Esophagus muscularis mucosa (tissue), 4 donors: ENCODE measurements at regions not wholly inside any gene's neighbourhood (a gene's known extent, or its start where the extent isn't known, plus 50 kb on each side); places are given as distances from the start of the nearest gene placed in this dataset.

Experiments
- DNase-seq: peaks from one replicate; pipeline ENCODE4 v3.0.0-alpha.2; 2017; ENCODE audit errors: extremely low spot score
- H3K27ac ChIP-seq, 4 donors: fragments of 200-600 bp; sonication (generic); replicated peaks in 1 of 4; 1 replicate in 3 of 4; 2 replicates in 1 of 4; pipeline ENCODE4 v1.5.1; 2016 to 2019; ENCODE audit warnings: mild to moderate bottlenecking in 1 of 4
- H3K27me3 ChIP-seq, 4 donors: fragments of 200-600 bp; sonication (generic); one replicate each; pipeline versions ENCODE4 v1.5.1 to v1.6.0; 2016 to 2019
- H3K36me3 ChIP-seq, 4 donors: fragments of 200-600 bp; sonication (generic); one replicate each; pipeline ENCODE4 v1.5.1; 2016 to 2019
- H3K4me1 ChIP-seq, 4 donors: fragments of 200-600 bp; sonication (generic); one replicate each; pipeline ENCODE4 v1.5.1; 2016 to 2019
- H3K4me3 ChIP-seq, 4 donors: fragments of 200-600 bp; sonication (generic); 1 replicate in 2 of 4; 2 replicates in 2 of 4; pipeline ENCODE4 v1.5.1; 2016 to 2019; ENCODE audit warnings: mild to moderate bottlenecking in 4 of 4, moderate library complexity in 1 of 4
- H3K9me3 ChIP-seq, 4 donors: fragments of 200-600 bp; sonication (generic); 1 replicate in 3 of 4; 2 replicates in 1 of 4; pipeline ENCODE4 v1.5.1; 2016 to 2019
- EP300 ChIP-seq: sonication (generic); formaldehyde crosslinking; IDR thresholded peaks from one replicate; pipeline ENCODE4 v1.6.1; 2017; ENCODE audit warnings: antibody characterized with exemption
- POLR2A ChIP-seq: fragments of 450-650 bp; IDR thresholded peaks from one replicate; pipeline ENCODE4 v1.6.1; 2017; ENCODE audit warnings: antibody characterized with exemption, moderate library complexity, mild to moderate bottlenecking, low read depth
- POLR2AphosphoS5 ChIP-seq, 2 donors: sonication (generic); formaldehyde crosslinking; IDR thresholded peaks; one replicate each; pipeline ENCODE4 v1.6.1; 2017; ENCODE audit warnings: antibody characterized with exemption in 2 of 2
- WGBS: methylation state at CpG from one replicate; pipeline ENCODE4 v1.1.5; 2018; 5-methylcytosine and 5-hydroxymethylcytosine counted together
- intact Hi-C: fragments of 100-400 bp; cut with DNase I; formaldehyde crosslinking; loops from one replicate; pipeline ENCODE4 v1.15.1; 2023
- TF ChIP-seq, protein P1 (sequence below), 3 experiments: fragments of 200-600 bp in 2 of 3; fragments of 450-650 bp in 1 of 3; sonication (generic) in 2 of 3; IDR thresholded peaks; one replicate each; pipeline ENCODE4 v1.5.1; 2017 to 2019; ENCODE audit warnings: antibody characterized with exemption in 3 of 3, mild to moderate bottlenecking in 2 of 3, moderate library complexity in 1 of 3

DNA sequence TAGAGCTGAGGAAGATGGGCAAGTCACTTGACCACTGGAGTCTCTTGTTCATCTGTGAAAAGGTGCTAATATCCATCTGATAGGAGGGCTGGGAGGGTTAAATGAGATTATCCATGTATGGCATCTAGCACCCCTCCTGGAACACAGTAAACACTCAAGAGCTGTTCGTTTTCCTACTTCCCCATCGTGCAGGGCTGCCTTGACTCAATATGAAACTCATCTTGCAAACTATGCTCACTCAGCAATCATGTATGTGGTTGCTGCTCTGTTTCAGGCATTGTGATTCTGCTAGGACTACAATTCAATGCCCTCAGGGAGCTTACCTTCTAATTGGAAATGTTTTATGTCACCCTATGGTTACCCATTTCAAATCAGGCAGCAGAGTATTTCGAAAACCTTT, 395.6 kb downstream of the BCAT1 start:
- intact Hi-C loops = no loop called here

GRCh38 chr12:24551163-24551786, 397.6 kb downstream of the BCAT1 start:
- H3K36me3 ChIP-seq = no peaks in the 10 kb centered on the region
- WGBS = 66% methylated on average over 10 of the region's 10 CpGs
- no peak overlapping the region for H3K4me3 ChIP-seq
- intact Hi-C loops = no loop called here
- H3K4me1 ChIP-seq = no peaks in the 10 kb centered on the region
- no peak overlapping the region for H3K27ac ChIP-seq
- TF ChIP-seq, protein P1, sequence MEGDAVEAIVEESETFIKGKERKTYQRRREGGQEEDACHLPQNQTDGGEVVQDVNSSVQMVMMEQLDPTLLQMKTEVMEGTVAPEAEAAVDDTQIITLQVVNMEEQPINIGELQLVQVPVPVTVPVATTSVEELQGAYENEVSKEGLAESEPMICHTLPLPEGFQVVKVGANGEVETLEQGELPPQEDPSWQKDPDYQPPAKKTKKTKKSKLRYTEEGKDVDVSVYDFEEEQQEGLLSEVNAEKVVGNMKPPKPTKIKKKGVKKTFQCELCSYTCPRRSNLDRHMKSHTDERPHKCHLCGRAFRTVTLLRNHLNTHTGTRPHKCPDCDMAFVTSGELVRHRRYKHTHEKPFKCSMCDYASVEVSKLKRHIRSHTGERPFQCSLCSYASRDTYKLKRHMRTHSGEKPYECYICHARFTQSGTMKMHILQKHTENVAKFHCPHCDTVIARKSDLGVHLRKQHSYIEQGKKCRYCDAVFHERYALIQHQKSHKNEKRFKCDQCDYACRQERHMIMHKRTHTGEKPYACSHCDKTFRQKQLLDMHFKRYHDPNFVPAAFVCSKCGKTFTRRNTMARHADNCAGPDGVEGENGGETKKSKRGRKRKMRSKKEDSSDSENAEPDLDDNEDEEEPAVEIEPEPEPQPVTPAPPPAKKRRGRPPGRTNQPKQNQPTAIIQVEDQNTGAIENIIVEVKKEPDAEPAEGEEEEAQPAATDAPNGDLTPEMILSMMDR (IDR thresholded peaks at IDR 0.05) = no peak
- TF ChIP-seq POLR2A = no peak
- no peak for TF ChIP-seq EP300
- TF ChIP-seq POLR2AphosphoS5 (IDR thresholded peaks at IDR 0.05) = no peak
- DNase-seq = no peak
- no peaks in the 10 kb centered on the region for H3K9me3 ChIP-seq
- no peaks in the 10 kb centered on the region for H3K27me3 ChIP-seq

More for the DNA sequence above, 395.6 kb downstream of the BCAT1 start:
- Histone ChIP-seq H3K4me1 (no peaks in the 10 kb centered on the region), H3K27ac (no peak overlapping the region), H3K9me3 (no peaks in the 10 kb centered on the region), H3K27me3 (no peaks in the 10 kb centered on the region), H3K4me3 (no peak overlapping the region), H3K36me3 (no peaks in the 10 kb centered on the region)
- no peak for DNase-seq
- WGBS = 86% methylated on average over 3 of the region's 3 CpGs
- TF ChIP-seq EP300 (no peak), POLR2AphosphoS5 (IDR thresholded peaks at IDR 0.05) (no peak), POLR2A (no peak)
- TF ChIP-seq, protein P1 (IDR thresholded peaks at IDR 0.05) = no peak

GRCh38 chr12:24550609-24551008, 398.3 kb downstream of the BCAT1 start:
- Histone ChIP-seq H3K4me1 (no peaks in the 10 kb centered on the region), H3K36me3 (no peaks in the 10 kb centered on the region), H3K27ac (no peak overlapping the region), H3K9me3 (no peaks in the 10 kb centered on the region), H3K27me3 (no peaks in the 10 kb centered on the region), H3K4me3 (no peak overlapping the region)
- no peak for DNase-seq
- 81% methylated on average over 1 of the region's 1 CpG for WGBS
- TF ChIP-seq, protein P1 (IDR thresholded peaks at IDR 0.05) = no peak
- TF ChIP-seq POLR2A = no peak
- TF ChIP-seq EP300 = no peak
- no peak for TF ChIP-seq POLR2AphosphoS5 (IDR thresholded peaks at IDR 0.05)
- intact Hi-C loops = no loop called here

- H3K4me3 ChIP-seq = no peak overlapping the region
- DNase-seq = no peak
- intact Hi-C loops = no loop called here
- no peaks in the 10 kb centered on the region for H3K4me1 ChIP-seq
- H3K27ac ChIP-seq = no peak overlapping the region
- no peaks in the 10 kb centered on the region for H3K27me3 ChIP-seq
- H3K36me3 ChIP-seq = no peaks in the 10 kb centered on the region
- WGBS = 87% methylated on average over 2 of the region's 2 CpGs
- H3K9me3 ChIP-seq = no peaks in the 10 kb centered on the region
- TF ChIP-seq POLR2AphosphoS5 (IDR thresholded peaks at IDR 0.05) = no peak
- TF ChIP-seq EP300 = no peak
- TF ChIP-seq, protein P1 (IDR thresholded peaks at IDR 0.05) = no peak
These were observed 402.2 kb downstream of the BCAT1 start for GRCh38 chr12:24546661-24547060.

DNA sequence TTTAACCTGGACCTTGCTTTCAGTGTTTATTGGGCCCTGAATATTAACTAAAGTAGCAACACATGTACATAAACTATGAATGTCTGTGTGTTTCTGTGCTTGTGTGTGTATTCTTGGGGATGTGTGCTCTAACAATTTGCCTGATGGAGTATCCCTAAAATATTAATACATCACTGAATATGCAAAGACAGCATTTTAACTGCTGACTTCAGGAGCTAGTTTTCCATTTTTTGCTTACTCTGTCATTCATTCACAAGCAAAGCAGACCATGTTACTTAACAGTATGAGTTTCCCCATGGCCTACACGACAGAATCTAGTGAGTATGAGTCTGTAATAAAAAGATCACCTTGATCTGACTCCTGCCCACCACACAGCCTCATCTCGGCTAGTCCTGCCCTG, 402.8 kb downstream of the BCAT1 start:
- 95% methylated on average over 2 of the region's 2 CpGs for WGBS
- intact Hi-C loops = no loop called here
- Histone ChIP-seq H3K27ac (no peak overlapping the region), H3K27me3 (no peaks in the 10 kb centered on the region), H3K4me1 (no peaks in the 10 kb centered on the region), H3K4me3 (no peak overlapping the region), H3K9me3 (no peaks in the 10 kb centered on the region), H3K36me3 (no peaks in the 10 kb centered on the region)
- TF ChIP-seq EP300 = no peak
- TF ChIP-seq, protein P1 (IDR thresholded peaks at IDR 0.05) = no peak
- TF ChIP-seq POLR2AphosphoS5 (IDR thresholded peaks at IDR 0.05) = no peak
- TF ChIP-seq POLR2A = no peak
- no peak for DNase-seq
